Iris pigment epithelial cell (primary cell): ENCODE measurements at regions not wholly inside any gene's neighbourhood (a gene's known extent, or its start where the extent isn't known, plus 50 kb on each side); places are given as distances from the start of the nearest gene placed in this dataset.
"Not testable (repeated sequence)": the region's sequence is repeated elsewhere in the genome, so short reads cannot be mapped to it uniquely, and the experiment has no call there.

Experiments used
- DNase-seq: peaks from one replicate; pipeline ENCODE4 v3.0.0-alpha.2; 2011; ENCODE audit warnings: low read depth

GRCh38 chr6:103326760-103327757 is 1532.7 kb downstream of the HACE1 start:
- no peak for DNase-seq

- DNase-seq = no peak
Measured at GRCh38 chr6:103313432-103313831, 1546.3 kb downstream of the HACE1 start.

GRCh38 chr6:103294376-103294775 is 1565.3 kb downstream of the HACE1 start:
- DNase-seq = not testable (repeated sequence)

GRCh38 chr6:103284835-103285234 is 1574.9 kb downstream of the HACE1 start:
- DNase-seq = no peak

GRCh38 chr6:103280417-103280816 is 1579.3 kb downstream of the HACE1 start:
- no peak for DNase-seq

GRCh38 chr6:103277936-103278335 is 1581.8 kb downstream of the HACE1 start:
- DNase-seq = no peak

GRCh38 chr6:103273048-103273447 is 1586.7 kb downstream of the HACE1 start:
- DNase-seq = peak; percentile 1

- DNase-seq = no peak
Measured at GRCh38 chr6:103269581-103269980, 1590.1 kb downstream of the HACE1 start.

- DNase-seq = no peak
Measured at GRCh38 chr6:103268335-103268734, 1591.4 kb downstream of the HACE1 start.

- DNase-seq = no peak
Measured at GRCh38 chr6:103264020-103264419, 1595.7 kb downstream of the HACE1 start.

GRCh38 chr6:103255132-103255531 is 1604.6 kb downstream of the HACE1 start:
- no peak for DNase-seq

GRCh38 chr6:103236923-103237322 is 1622.8 kb downstream of the HACE1 start:
- DNase-seq = peak; percentile 0

GRCh38 chr6:103231181-103231580 is 1628.5 kb downstream of the HACE1 start:
- no peak for DNase-seq

GRCh38 chr6:103215847-103216246 is 1643.9 kb downstream of the HACE1 start:
- DNase-seq = no peak

- DNase-seq = no peak
Measured at GRCh38 chr6:103210686-103211085, 1649.0 kb downstream of the HACE1 start.

GRCh38 chr6:103198386-103198785 is 1661.3 kb downstream of the HACE1 start:
- DNase-seq = no peak

GRCh38 chr6:103193413-103193812 is 1666.3 kb downstream of the HACE1 start:
- no peak for DNase-seq

- DNase-seq = no peak
Measured at GRCh38 chr6:103191391-103192093, 1668.2 kb downstream of the HACE1 start.

GRCh38 chr6:103184776-103185175 is 1674.9 kb downstream of the HACE1 start:
- no peak for DNase-seq

GRCh38 chr6:103183831-103184411 is 1675.8 kb downstream of the HACE1 start:
- no peak for DNase-seq

GRCh38 chr6:103178193-103178592 is 1681.5 kb downstream of the HACE1 start:
- DNase-seq = no peak

- no peak for DNase-seq
Measured at GRCh38 chr6:103177791-103178190, 1681.9 kb downstream of the HACE1 start.

- no peak for DNase-seq
Measured at GRCh38 chr6:103175056-103175455, 1684.7 kb downstream of the HACE1 start.
